Psoas muscle (tissue), 7 donors: ENCODE measurements at regions not wholly inside any gene's neighbourhood (a gene's known extent, or its start where the extent isn't known, plus 50 kb on each side); places are given as distances from the start of the nearest gene placed in this dataset.

Experiments
- ATAC-seq, 4 donors: fragments of 200-7000 bp; cut with Tn5 transposase; one replicate each; pipeline ENCODE4 v1.9.1; 2020; ENCODE audit warnings: moderate library complexity in 3 of 4, mild to moderate bottlenecking in 2 of 4
- DNase-seq, 2 donors: peaks; one replicate each; pipeline ENCODE4 v3.0.0-alpha.2; 2020
- H3K27ac ChIP-seq: fragments of 200-600 bp; one replicate; pipeline ENCODE4 v1.8.0; 2022
- H3K27me3 ChIP-seq, 3 donors: fragments of 200-600 bp in 1 of 3; one replicate each; pipeline versions ENCODE4 v1.6.1 to v1.8.0; 2013 to 2022; ENCODE audit warnings: low read length in 2 of 3, mild to moderate bottlenecking in 2 of 3, moderate library complexity in 1 of 3; ENCODE audit not compliant: insufficient read depth in 3 of 3
- H3K36me3 ChIP-seq, 2 donors: fragments of 200-600 bp in 1 of 2; one replicate each; pipeline versions ENCODE4 v1.6.1 to v1.8.0; 2013 to 2022; ENCODE audit warnings: low read depth in 1 of 2, mild to moderate bottlenecking in 1 of 2, moderate library complexity in 1 of 2; ENCODE audit not compliant: insufficient read depth in 1 of 2
- H3K4me1 ChIP-seq: fragments of 200-600 bp; one replicate; pipeline ENCODE4 v1.8.0; 2022
- H3K4me3 ChIP-seq: fragments of 200-600 bp; one replicate; pipeline ENCODE4 v1.8.0; 2022; ENCODE audit warnings: mild to moderate bottlenecking
- H3K9me3 ChIP-seq: fragments of 200-600 bp; one replicate; pipeline ENCODE4 v1.8.0; 2022
- WGBS, 3 donors: extraction: QIAGEN DNeasy Blood & Tissue Kit; methylation state at CpG; one replicate each; pipeline versions ENCODE4 v1.1.6 to v1.1.7; 2013; 5-methylcytosine and 5-hydroxymethylcytosine counted together
- intact Hi-C, 2 donors: fragments of 100-400 bp; cut with DNase I; formaldehyde crosslinking; loops; one replicate each; pipeline versions ENCODE4 v1.11.0 to v1.14.2; 2022
- TF ChIP-seq, protein P1 (sequence below): fragments of 200-600 bp; IDR thresholded peaks from one replicate; pipeline ENCODE4 v1.8.0; 2022; ENCODE audit warnings: antibody characterized with exemption
- donor health status: healthy with polysubstance abuse.
- donor health status: DM: no; HTN: no; CAD: no; lungs with moderate emphysema.
- donor health status: Bipolar disorder and iron deficiency.
- donor health status: healthy.
- donor health status: DM: yes; HTN: yes; CAD: no.
- donor health status: DM: no; HTN: no; CAD: no.
- donor health status: DM: yes; HTN: yes; CAD: no.

DNA sequence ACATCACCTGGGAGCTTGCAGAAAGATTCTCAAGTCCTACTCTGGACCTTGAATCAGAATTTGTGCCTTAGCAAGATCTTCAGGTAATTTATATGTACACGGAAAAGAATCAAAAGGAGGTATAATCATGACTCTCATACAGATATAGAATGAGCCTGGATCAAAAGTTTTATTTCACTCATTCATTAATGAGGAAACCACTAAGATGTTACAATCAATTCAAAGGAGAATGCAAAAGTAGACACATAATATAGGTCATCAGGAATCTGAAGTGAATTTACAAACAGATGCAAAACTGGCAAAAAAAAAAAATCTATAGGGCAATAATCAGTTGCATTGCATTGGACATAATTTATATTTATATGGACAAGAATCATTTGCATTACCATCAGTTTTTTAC, 195.4 kb upstream of the TLE3 start:
- DNase-seq (no peak), ATAC-seq (no peak)
- Histone ChIP-seq H3K36me3 (no peaks in the 10 kb centered on the region), H3K9me3 (no peaks in the 10 kb centered on the region), H3K27me3 (peaks cover 0 to 3% (median 0%) of the 10 kb centered on the region in 3 donors), H3K4me1 (no peaks in the 10 kb centered on the region), H3K27ac (no peak overlapping the region), H3K4me3 (no peak overlapping the region)
- 94 to 100% (median 97%) methylated on average over 1 of the region's 1 CpG for WGBS, 3 donors
- intact Hi-C loops = no loop called here
- TF ChIP-seq, protein P1, sequence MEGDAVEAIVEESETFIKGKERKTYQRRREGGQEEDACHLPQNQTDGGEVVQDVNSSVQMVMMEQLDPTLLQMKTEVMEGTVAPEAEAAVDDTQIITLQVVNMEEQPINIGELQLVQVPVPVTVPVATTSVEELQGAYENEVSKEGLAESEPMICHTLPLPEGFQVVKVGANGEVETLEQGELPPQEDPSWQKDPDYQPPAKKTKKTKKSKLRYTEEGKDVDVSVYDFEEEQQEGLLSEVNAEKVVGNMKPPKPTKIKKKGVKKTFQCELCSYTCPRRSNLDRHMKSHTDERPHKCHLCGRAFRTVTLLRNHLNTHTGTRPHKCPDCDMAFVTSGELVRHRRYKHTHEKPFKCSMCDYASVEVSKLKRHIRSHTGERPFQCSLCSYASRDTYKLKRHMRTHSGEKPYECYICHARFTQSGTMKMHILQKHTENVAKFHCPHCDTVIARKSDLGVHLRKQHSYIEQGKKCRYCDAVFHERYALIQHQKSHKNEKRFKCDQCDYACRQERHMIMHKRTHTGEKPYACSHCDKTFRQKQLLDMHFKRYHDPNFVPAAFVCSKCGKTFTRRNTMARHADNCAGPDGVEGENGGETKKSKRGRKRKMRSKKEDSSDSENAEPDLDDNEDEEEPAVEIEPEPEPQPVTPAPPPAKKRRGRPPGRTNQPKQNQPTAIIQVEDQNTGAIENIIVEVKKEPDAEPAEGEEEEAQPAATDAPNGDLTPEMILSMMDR = no peak

DNA sequence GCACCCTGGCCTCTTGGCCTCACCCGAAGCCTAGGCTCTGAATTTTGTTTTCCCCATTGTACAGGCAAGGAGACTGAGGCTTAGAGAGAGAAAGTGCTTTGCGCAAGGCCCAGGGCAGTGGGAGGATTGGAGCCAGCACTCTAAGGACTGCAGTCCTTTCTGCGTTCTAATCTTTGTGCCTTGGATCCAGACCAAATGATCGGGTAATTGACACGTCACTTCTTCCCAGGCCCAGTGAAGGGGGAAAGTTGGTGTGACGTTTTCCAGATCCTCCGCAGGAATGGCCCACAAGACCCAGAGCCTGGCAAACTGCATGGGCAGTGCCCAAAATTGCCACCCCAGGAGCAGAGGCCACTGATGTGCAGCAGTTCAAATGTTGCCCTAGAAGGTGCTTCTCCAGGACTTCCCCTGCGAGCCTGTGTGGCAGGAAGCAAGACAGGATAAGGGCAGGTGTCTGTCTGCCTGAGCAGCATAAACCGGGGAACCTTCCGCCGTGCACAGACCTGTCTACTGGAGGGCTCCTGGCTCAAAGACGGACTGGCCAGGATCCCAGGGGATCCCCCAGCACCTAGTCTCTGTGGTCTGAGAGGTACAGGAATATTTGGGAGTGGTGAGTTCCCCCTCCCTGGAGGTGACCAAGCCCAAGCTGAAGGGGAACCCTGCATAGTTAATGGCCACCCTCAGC, 194.5 kb upstream of the TLE3 start:
- WGBS, 3 donors = 85 to 92% (median 85%) methylated on average over 12 of the region's 12 CpGs
- intact Hi-C loops = no loop called here
- Histone ChIP-seq H3K27ac (no peak overlapping the region), H3K27me3 (peaks cover 0 to 2% (median 0%) of the 10 kb centered on the region in 3 donors), H3K4me3 (no peak overlapping the region), H3K36me3 (no peaks in the 10 kb centered on the region), H3K9me3 (no peaks in the 10 kb centered on the region), H3K4me1 (no peaks in the 10 kb centered on the region)
- ATAC-seq = no peak
- TF ChIP-seq, protein P1 = no peak
- DNase-seq = no peak

DNA sequence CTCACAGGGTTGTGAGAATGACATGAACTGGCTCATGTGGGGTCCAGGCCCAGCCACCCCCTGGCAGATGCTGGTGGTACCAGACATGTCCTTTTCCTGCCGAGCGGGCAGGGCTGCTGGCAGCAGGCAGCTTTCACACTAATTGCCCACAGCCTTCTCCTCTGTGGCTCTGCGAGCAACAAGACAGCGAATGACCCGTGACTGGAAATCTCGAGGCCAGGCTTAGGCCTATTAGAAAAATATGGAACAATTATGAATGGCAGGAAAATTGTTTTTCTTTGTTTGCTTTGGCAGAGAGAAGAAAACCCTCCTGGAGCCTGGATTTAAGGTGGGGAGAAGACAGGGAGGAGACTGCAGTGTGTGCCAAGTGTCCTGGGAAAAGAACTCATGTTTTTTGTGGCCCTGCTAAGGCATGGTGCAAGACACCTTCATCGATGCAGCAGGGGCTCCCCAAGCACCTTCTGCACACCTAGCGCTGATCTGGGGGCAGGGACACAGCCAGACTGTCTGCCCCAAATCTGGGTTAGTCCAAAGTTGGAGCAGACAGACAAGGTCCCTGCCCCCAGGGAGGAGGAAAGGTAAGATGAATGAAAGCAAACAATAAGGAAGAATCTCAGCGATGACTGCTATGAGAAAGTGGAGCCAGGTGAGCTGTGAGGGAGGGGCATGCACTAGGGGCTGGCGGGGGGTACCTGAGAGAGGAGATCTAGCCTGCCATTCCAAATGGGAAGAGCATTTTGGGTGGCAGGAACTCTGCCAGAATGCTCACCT, 193.8 kb upstream of the TLE3 start:
- DNase-seq (no peak), ATAC-seq (no peak)
- no peak overlapping the region for H3K27ac ChIP-seq
- WGBS, 3 donors = 80% methylated on average over 10 of the region's 10 CpGs
- H3K4me3 ChIP-seq = no peak overlapping the region
- H3K36me3 ChIP-seq = no peaks in the 10 kb centered on the region
- no peaks in the 10 kb centered on the region for H3K27me3 ChIP-seq
- no peaks in the 10 kb centered on the region for H3K4me1 ChIP-seq
- TF ChIP-seq, protein P1 = no peak
- no peaks in the 10 kb centered on the region for H3K9me3 ChIP-seq
- intact Hi-C loops = no loop called here

DNA sequence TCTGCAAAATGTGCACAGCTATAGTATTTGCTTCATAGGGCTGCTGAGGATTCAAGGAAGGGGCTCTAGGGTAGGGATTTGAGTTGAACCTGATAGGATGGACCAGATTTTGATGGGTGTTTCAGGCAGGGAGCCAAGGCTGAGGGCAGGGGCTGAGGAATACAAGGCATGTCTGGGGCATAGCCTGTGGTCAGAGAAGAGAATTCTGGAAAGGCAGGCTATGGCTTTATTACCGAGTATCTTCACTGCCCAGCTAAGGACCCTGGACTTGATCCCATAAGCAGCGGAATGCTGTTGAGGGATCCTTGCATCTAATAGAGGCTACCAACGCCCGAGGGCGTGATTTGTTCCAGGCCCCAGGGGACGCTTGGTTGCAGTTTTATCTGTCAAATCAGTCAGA, 193.0 kb upstream of the TLE3 start:
- Histone ChIP-seq H3K4me3 (no peak overlapping the region), H3K27ac (no peak overlapping the region), H3K4me1 (no peaks in the 10 kb centered on the region), H3K36me3 (no peaks in the 10 kb centered on the region), H3K9me3 (no peaks in the 10 kb centered on the region), H3K27me3 (no peaks in the 10 kb centered on the region)
- intact Hi-C loops = no loop called here
- no peak for ATAC-seq
- TF ChIP-seq, protein P1 = no peak
- 88 to 96% (median 95%) methylated on average over 6 of the region's 6 CpGs for WGBS, 3 donors
- DNase-seq = no peak
